CD4-positive, alpha-beta memory T cell (primary cell): ENCODE measurements at regions not wholly inside any gene's neighbourhood (a gene's known extent, or its start where the extent isn't known, plus 50 kb on each side); places are given as distances from the start of the nearest gene placed in this dataset.
"Not testable (repeated sequence)": the region's sequence is repeated elsewhere in the genome, so short reads cannot be mapped to it uniquely, and the experiment has no call there.

ENCODE experiments used
- CTCF ChIA-PET: fragments of 350-600 bp; sonication (Branson Sonifier 250); formaldehyde crosslinking; loops from one replicate; lab custom pipeline; 2021; ENCODE audit warnings: inconsistent platforms; ENCODE audit not compliant: partially characterized antibody; lab: Charles Lee
- POLR2A ChIA-PET: fragments of 350-600 bp; sonication (Branson Sonifier 250); formaldehyde crosslinking; loops from one replicate; lab custom pipeline; 2021; ENCODE audit not compliant: partially characterized antibody; lab: Charles Lee
- DNase-seq, 5 donors: peaks; one replicate each; pipeline versions ENCODE4 v3.0.0 to v3.0.0-alpha.2; 2020 to 2022; ENCODE audit warnings: mixed read lengths in 1 of 5
- H3K27ac ChIP-seq: one replicate; pipeline ENCODE4 v1.7.0; 2013; ENCODE audit warnings: low read depth, low read length
- H3K27me3 ChIP-seq: 2 replicates; pipeline ENCODE4 v1.7.0; 2013; ENCODE audit warnings: mild to moderate bottlenecking, low read length, moderate library complexity; ENCODE audit not compliant: insufficient read depth
- H3K36me3 ChIP-seq: 2 replicates; pipeline ENCODE4 v1.7.0; 2013; ENCODE audit warnings: mild to moderate bottlenecking, low read length, moderate library complexity; ENCODE audit not compliant: insufficient read depth
- H3K4me1 ChIP-seq: 2 replicates; pipeline ENCODE4 v1.7.0; 2013; ENCODE audit warnings: mild to moderate bottlenecking, low read length, moderate library complexity; ENCODE audit not compliant: insufficient read depth
- H3K4me3 ChIP-seq, 2 donors: one replicate each; pipeline ENCODE4 v1.7.0; 2013; ENCODE audit warnings: low read length in 2 of 2, mild to moderate bottlenecking in 1 of 2
- H3K9me3 ChIP-seq, 2 donors: one replicate each; pipeline ENCODE4 v1.7.0; 2013; ENCODE audit warnings: low read length in 2 of 2, control low read depth in 1 of 2; ENCODE audit not compliant: control insufficient read depth in 1 of 2
- H3K27ac Mint-ChIP-seq, 7 donors: one replicate each; pipeline ENCODE4 v1.8.0; 2020 to 2021; ENCODE audit warnings: mixed read lengths in 7 of 7, mild to moderate bottlenecking in 6 of 7, inconsistent platforms in 3 of 7, moderate library complexity in 3 of 7
- H3K27me3 Mint-ChIP-seq, 2 donors: one replicate each; pipeline ENCODE4 v1.8.0; 2020 to 2021; ENCODE audit warnings: mixed read lengths in 2 of 2
- H3K36me3 Mint-ChIP-seq, 2 donors: one replicate each; pipeline ENCODE4 v1.8.0; 2020 to 2021; ENCODE audit warnings: mixed read lengths in 2 of 2, inconsistent platforms in 1 of 2, mild to moderate bottlenecking in 1 of 2
- H3K4me1 Mint-ChIP-seq, 4 donors: one replicate each; pipeline ENCODE4 v1.8.0; 2020 to 2021; ENCODE audit warnings: mixed read lengths in 4 of 4, mild to moderate bottlenecking in 1 of 4
- H3K4me3 Mint-ChIP-seq, 8 donors: one replicate each; pipeline ENCODE4 v1.8.0; 2020 to 2021; ENCODE audit warnings: mixed read lengths in 8 of 8, mild to moderate bottlenecking in 7 of 8, moderate library complexity in 6 of 8, inconsistent platforms in 3 of 8
- H3K9me3 Mint-ChIP-seq, 8 donors: one replicate each; pipeline ENCODE4 v1.8.0; 2020 to 2021; ENCODE audit warnings: mixed read lengths in 8 of 8, mild to moderate bottlenecking in 5 of 8, inconsistent platforms in 3 of 8, moderate library complexity in 1 of 8
- intact Hi-C: fragments of 100-400 bp; cut with micrococcal nuclease; formaldehyde crosslinking; loops from one replicate; pipeline ENCODE4 v1.15.1; 2023

DNA sequence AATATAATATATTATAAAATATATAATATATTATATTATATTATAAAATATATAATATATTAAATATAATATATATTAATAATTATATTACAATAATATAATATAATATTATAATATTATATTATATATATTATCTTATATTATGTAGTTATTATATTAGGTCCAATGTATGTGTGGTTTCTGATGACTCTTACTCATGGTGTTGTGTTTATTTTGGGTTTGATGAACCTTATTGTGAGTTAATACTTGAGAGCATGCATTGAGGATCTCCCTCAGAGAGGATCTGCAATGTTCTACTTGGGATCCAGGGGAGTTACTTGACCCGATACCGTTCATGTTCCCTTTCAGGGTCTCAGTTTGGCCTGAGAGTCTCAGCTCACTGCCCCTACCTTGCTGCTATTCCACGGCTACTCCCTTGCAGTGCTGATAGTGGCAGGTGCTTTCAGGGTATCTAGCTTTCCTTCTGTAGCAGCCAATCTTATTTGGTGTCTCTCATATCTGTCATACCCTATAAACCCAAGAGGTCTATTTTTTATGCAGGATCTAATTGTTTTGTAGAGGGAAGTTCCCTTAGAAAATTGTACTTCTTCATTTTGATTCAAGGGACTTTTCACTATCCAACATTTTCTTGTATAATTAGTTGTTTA is 89.1 kb upstream of the ZDHHC17 start:
- H3K4me1 ChIP-seq = no peaks in the 10 kb centered on the region
- no peaks in the 10 kb centered on the region for H3K36me3 Mint-ChIP-seq
- intact Hi-C loops = no loop called here
- no peaks in the 10 kb centered on the region for H3K36me3 ChIP-seq
- H3K9me3 Mint-ChIP-seq = peaks cover 0 to 2% (median 0%) of the 10 kb centered on the region in 8 donors
- H3K4me3 Mint-ChIP-seq = no peak overlapping the region
- H3K4me3 ChIP-seq = no peak overlapping the region
- no peak overlapping the region for H3K27ac ChIP-seq
- H3K9me3 ChIP-seq = no peaks in the 10 kb centered on the region
- ChIA-PET CTCF (no interaction called here), POLR2A (no interaction called here)
- no peak for DNase-seq
- H3K27me3 ChIP-seq = no peaks in the 10 kb centered on the region
- peaks cover 0 to 4% of the 10 kb centered on the region in 2 donors for H3K27me3 Mint-ChIP-seq
- H3K4me1 Mint-ChIP-seq = no peaks in the 10 kb centered on the region
- H3K27ac Mint-ChIP-seq = no peak overlapping the region

DNA sequence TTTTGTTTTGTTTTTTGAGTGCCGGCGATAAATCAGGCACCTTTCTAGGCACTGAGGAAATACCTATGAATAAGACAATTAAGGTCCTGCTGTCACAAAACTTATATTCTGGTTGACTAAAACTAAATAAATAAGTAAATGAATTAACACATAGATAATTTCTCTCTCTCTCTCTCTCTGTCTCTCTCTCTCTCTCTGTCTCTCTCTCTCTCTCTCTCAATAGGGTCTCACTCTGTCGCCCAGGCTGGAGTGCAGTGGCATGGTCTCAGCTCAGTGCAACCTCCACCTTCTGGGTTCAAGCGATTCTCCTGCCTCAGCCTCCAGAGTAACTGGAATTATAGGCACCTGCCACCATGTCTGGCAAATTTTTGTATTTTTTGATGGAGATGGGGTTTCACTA is 87.7 kb upstream of the ZDHHC17 start:
- H3K4me1 Mint-ChIP-seq, H3K4me3 Mint-ChIP-seq, H3K27ac ChIP-seq, H3K27me3 Mint-ChIP-seq, H3K9me3 Mint-ChIP-seq, intact Hi-C loops, H3K4me3 ChIP-seq, DNase-seq, H3K36me3 ChIP-seq, H3K9me3 ChIP-seq, H3K27me3 ChIP-seq, CTCF ChIA-PET, H3K27ac Mint-ChIP-seq, POLR2A ChIA-PET, H3K36me3 Mint-ChIP-seq, H3K4me1 ChIP-seq: not testable (repeated sequence)

DNA sequence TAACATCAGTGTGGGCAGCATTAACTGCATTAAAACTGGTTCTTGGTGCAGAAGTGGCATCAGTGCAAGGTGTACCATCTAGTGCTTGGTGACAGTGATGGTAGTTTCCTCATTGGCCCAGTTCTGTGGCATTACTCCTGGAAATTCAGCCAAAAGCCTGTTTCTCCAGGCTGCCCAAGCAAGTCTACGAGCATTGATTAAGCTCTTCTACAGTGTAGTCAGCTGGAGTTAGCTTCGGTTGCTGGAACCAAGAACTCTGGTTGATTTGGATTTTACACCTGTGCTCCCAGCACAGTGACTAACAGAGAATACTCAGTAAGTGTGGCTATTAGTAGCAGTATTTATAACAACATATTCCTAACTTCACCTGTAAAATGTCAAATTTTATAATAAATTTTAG is 84.9 kb upstream of the ZDHHC17 start:
- intact Hi-C loops = no loop called here
- Mint-ChIP-seq H3K4me3 (no peak overlapping the region), H3K27me3 (peaks cover 0 to 5% of the 10 kb centered on the region in 2 donors), H3K4me1 (no peaks in the 10 kb centered on the region), H3K9me3 (no peaks in the 10 kb centered on the region), H3K27ac (no peak overlapping the region), H3K36me3 (no peaks in the 10 kb centered on the region)
- Histone ChIP-seq H3K9me3 (no peaks in the 10 kb centered on the region), H3K27ac (no peak overlapping the region), H3K27me3 (no peaks in the 10 kb centered on the region), H3K36me3 (no peaks in the 10 kb centered on the region), H3K4me1 (no peaks in the 10 kb centered on the region), H3K4me3 (no peak overlapping the region)
- DNase-seq = no peak
- POLR2A ChIA-PET = no interaction called here
- CTCF ChIA-PET = no interaction called here

- Mint-ChIP-seq H3K27ac (no peak overlapping the region), H3K36me3 (no peaks in the 10 kb centered on the region), H3K4me3 (no peak overlapping the region), H3K4me1 (no peaks in the 10 kb centered on the region), H3K9me3 (no peaks in the 10 kb centered on the region), H3K27me3 (peaks cover 0 to 5% of the 10 kb centered on the region in 2 donors)
- intact Hi-C loops = no loop called here
- H3K27ac ChIP-seq = no peak overlapping the region
- no peak for DNase-seq
- ChIA-PET CTCF (no interaction called here), POLR2A (no interaction called here)
- no peaks in the 10 kb centered on the region for H3K4me1 ChIP-seq
- no peaks in the 10 kb centered on the region for H3K27me3 ChIP-seq
- H3K9me3 ChIP-seq = no peaks in the 10 kb centered on the region
- no peaks in the 10 kb centered on the region for H3K36me3 ChIP-seq
- H3K4me3 ChIP-seq = no peak overlapping the region
These were observed 84.1 kb upstream of the ZDHHC17 start for GRCh38 chr12:76679778-76680177.

GRCh38 chr12:76680940-76681339 is 83.0 kb upstream of the ZDHHC17 start:
- no peak for DNase-seq
- H3K27ac Mint-ChIP-seq = no peak overlapping the region

DNA sequence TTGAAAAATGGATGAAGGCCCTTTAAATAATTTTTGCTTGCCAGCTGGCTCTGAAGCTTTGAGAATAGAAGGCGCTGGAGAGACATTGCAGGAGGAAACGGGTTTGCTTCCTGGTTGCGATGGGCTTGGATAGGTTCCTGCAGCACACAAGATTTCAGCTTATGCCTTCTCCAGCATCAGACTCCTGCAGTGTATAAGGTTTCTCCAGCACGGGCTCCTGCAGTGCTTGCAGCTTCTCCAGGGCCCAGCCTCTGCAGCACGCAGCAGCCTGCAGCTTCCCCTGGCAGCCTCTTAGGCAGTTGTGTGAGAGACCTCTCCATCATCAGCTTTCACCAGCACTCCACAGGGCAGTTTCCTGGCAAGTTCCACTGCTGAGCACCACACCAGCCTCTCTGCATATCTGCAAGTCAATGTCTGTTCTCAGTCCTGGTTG is 78.7 kb upstream of the ZDHHC17 start:
- Mint-ChIP-seq H3K4me3 (no peak overlapping the region), H3K4me1 (no peaks in the 10 kb centered on the region), H3K27me3 (peaks cover 0 to 1% of the 10 kb centered on the region in 2 donors), H3K36me3 (no peaks in the 10 kb centered on the region), H3K27ac (no peak overlapping the region), H3K9me3 (no peaks in the 10 kb centered on the region)
- DNase-seq = no peak
- intact Hi-C loops = no loop called here
- H3K4me3 ChIP-seq = no peak overlapping the region
- POLR2A ChIA-PET = no interaction called here
- CTCF ChIA-PET = interaction anchor here (0.7 kb wide), 1 partner anchor 102 kb away, joined by 3 read pairs; no protein-coding TSS in a partner anchor
- no peaks in the 10 kb centered on the region for H3K4me1 ChIP-seq
- H3K9me3 ChIP-seq = no peaks in the 10 kb centered on the region
- no peaks in the 10 kb centered on the region for H3K36me3 ChIP-seq
- no peaks in the 10 kb centered on the region for H3K27me3 ChIP-seq
- H3K27ac ChIP-seq = no peak overlapping the region

More at GRCh38 chr12:76680940-76681339, 83.0 kb upstream of the ZDHHC17 start:
- ChIA-PET CTCF (no interaction called here), POLR2A (no interaction called here)
- Histone ChIP-seq H3K9me3 (no peaks in the 10 kb centered on the region), H3K27ac (no peak overlapping the region), H3K36me3 (no peaks in the 10 kb centered on the region), H3K27me3 (no peaks in the 10 kb centered on the region), H3K4me3 (no peak overlapping the region), H3K4me1 (no peaks in the 10 kb centered on the region)
- H3K4me1 Mint-ChIP-seq = no peaks in the 10 kb centered on the region
- intact Hi-C loops = no loop called here
- no peak overlapping the region for H3K4me3 Mint-ChIP-seq
- H3K36me3 Mint-ChIP-seq = no peaks in the 10 kb centered on the region
- H3K9me3 Mint-ChIP-seq = no peaks in the 10 kb centered on the region
- peaks cover 0 to 4% of the 10 kb centered on the region in 2 donors for H3K27me3 Mint-ChIP-seq

- Mint-ChIP-seq H3K36me3 (no peaks in the 10 kb centered on the region), H3K4me3 (no peak overlapping the region), H3K27me3 (peaks cover 0 to 2% of the 10 kb centered on the region in 2 donors), H3K9me3 (no peaks in the 10 kb centered on the region), H3K27ac (no peak overlapping the region), H3K4me1 (no peaks in the 10 kb centered on the region)
- H3K4me3 ChIP-seq = no peak overlapping the region
- H3K27ac ChIP-seq = no peak overlapping the region
- no peaks in the 10 kb centered on the region for H3K9me3 ChIP-seq
- H3K4me1 ChIP-seq = no peaks in the 10 kb centered on the region
- ChIA-PET POLR2A (no interaction called here), CTCF (interaction anchor here (0.7 to 2.5 kb wide), 3 partner anchors 10 to 323 kb away, joined by 3 to 19 read pairs (median 3); no protein-coding TSS in a partner anchor)
- no peaks in the 10 kb centered on the region for H3K27me3 ChIP-seq
- no peaks in the 10 kb centered on the region for H3K36me3 ChIP-seq
- DNase-seq = no peak
- intact Hi-C loops = loop anchor here (1.0 kb wide), 1 partner anchor 103 kb away; no protein-coding TSS in a partner anchor
These were observed 75.9 kb upstream of the ZDHHC17 start for GRCh38 chr12:76687981-76688380.
